Osteoblast (primary cell): ENCODE measurements at regions not wholly inside any gene's neighbourhood (a gene's known extent, or its start where the extent isn't known, plus 50 kb on each side); places are given as distances from the start of the nearest gene placed in this dataset.

Experiments used
- DNase-seq: peaks from one replicate; pipeline ENCODE4 v3.0.0; 2011; ENCODE audit warnings: low spot score, mixed read lengths; ENCODE audit not compliant: insufficient read length; ENCODE audit errors: missing footprints
- H2AFZ ChIP-seq: 2 replicates; pipeline ENCODE4 v1.6.0; 2011; ENCODE audit warnings: mild to moderate bottlenecking, low read length
- H3K27ac ChIP-seq: 2 replicates; pipeline ENCODE4 v1.5.1; 2011; ENCODE audit warnings: mild to moderate bottlenecking, low read depth, low read length, moderate library complexity
- H3K27me3 ChIP-seq: 2 replicates; pipeline ENCODE4 v1.6.0; 2012; ENCODE audit warnings: mild to moderate bottlenecking, control low read depth, inconsistent platforms, low read length, moderate library complexity; ENCODE audit not compliant: insufficient read depth
- H3K36me3 ChIP-seq: 2 replicates; pipeline ENCODE4 v1.5.1; 2011; ENCODE audit warnings: mild to moderate bottlenecking, low read length, control low read depth, moderate library complexity; ENCODE audit not compliant: insufficient read depth
- H3K4me1 ChIP-seq: 2 replicates; pipeline ENCODE4 v1.5.1; 2011; ENCODE audit warnings: mild to moderate bottlenecking, low read length, control low read depth, moderate library complexity; ENCODE audit not compliant: insufficient read depth
- H3K4me2 ChIP-seq: 2 replicates; pipeline ENCODE4 v1.6.0; 2011; ENCODE audit warnings: mild to moderate bottlenecking, low read length; ENCODE audit not compliant: insufficient read depth
- H3K4me3 ChIP-seq: fragments of 200-600 bp; sonication (generic); 3 replicates; pipeline ENCODE4 v1.5.1; 2012; ENCODE audit warnings: mild to moderate bottlenecking, low read length, inconsistent platforms; ENCODE audit not compliant: insufficient read depth
- H3K79me2 ChIP-seq: 2 replicates; pipeline ENCODE4 v1.6.0; 2012; ENCODE audit warnings: mild to moderate bottlenecking, low read length, control low read depth, inconsistent platforms; ENCODE audit not compliant: insufficient read depth
- H3K9me3 ChIP-seq: 2 replicates; pipeline ENCODE4 v1.5.1; 2011; ENCODE audit warnings: low read depth, low read length, control low read depth
- H4K20me1 ChIP-seq: 2 replicates; pipeline ENCODE4 v1.6.0; 2012; ENCODE audit warnings: mild to moderate bottlenecking, low read length, control low read depth; ENCODE audit not compliant: insufficient read depth
- CTCF ChIP-seq: IDR thresholded peaks from 2 replicates; pipeline ENCODE4 v1.5.1; 2011; ENCODE audit warnings: mild to moderate bottlenecking, low read depth, low read length, moderate library complexity; ENCODE audit errors: extremely low read depth

GRCh38 chr20:36104244-36104643 lies 50.3 kb upstream of the EPB41L1 start:
- H3K4me3 ChIP-seq: no peak overlapping the region

More at GRCh38 chr20:36104244-36104643, 50.3 kb upstream of the EPB41L1 start:
- H3K36me3 ChIP-seq: no peaks in the 10 kb centered on the region
- H4K20me1 ChIP-seq: no peaks in the 10 kb centered on the region
- no peak overlapping the region for H3K27ac ChIP-seq
- peak overlapping the region; percentile 39 for H2AFZ ChIP-seq
- H3K4me1 ChIP-seq: peaks cover 17% of the 10 kb centered on the region
- DNase-seq: no peak
- H3K4me2 ChIP-seq: no peak overlapping the region
- no peaks in the 10 kb centered on the region for H3K27me3 ChIP-seq
- no peaks in the 10 kb centered on the region for H3K9me3 ChIP-seq
- TF ChIP-seq CTCF: no peak
- peaks cover 12% of the 10 kb centered on the region for H3K79me2 ChIP-seq
